ENCODE measurements at regions not wholly inside any gene's neighbourhood (a gene's known extent, or its start where the extent isn't known, plus 50 kb on each side); places are given as distances from the start of the nearest gene placed in this dataset.
A peak's percentile ranks its signal among the peaks of the same experiment; 100 is the strongest.

GRCh38 chr12:28601570-28602058, 411.4 kb downstream of the CCDC91 start:
- DNase-seq, result no peak

DNA sequence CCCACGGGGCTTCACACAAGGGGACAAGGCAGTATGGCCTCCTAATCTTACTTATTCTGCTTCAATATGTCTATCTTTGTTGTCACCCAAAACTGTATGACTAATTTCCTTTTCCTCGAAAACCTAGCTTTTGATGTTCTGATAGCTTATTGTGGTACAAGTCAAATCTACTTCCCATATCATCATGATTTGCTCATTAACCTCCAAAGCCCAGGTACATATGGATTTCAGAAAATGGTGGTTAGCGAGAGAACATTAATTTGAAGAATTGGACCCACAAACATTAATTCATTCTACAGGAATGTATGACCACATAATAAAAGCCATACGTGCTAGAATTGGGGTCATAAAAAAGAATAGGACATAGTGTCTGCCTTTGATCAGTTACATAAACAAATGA, 412.5 kb downstream of the CCDC91 start:
- DNase-seq, result no peak

GRCh38 chr12:28603239-28603638, 413.0 kb downstream of the CCDC91 start:
- DNase-seq, result no peak

DNA sequence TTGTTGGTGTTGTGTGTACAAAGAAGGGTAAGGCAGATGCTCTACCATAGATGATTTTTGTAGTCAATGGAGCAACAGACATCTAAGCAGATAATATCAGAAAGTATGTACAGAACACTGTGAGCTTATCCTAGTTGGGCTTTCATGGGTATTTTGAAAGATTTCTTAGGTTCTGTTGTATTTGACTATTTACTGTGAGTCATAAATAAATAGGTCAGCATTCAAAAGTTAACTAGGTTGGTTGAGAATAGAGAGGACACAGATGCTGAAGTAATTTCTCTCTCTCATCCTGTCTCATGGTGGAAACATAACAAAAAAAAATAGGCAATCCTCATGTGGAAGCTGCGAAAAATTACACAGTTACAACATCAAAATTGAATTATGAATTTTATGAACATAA, 413.5 kb downstream of the CCDC91 start:
- DNase-seq, result no peak

DNA sequence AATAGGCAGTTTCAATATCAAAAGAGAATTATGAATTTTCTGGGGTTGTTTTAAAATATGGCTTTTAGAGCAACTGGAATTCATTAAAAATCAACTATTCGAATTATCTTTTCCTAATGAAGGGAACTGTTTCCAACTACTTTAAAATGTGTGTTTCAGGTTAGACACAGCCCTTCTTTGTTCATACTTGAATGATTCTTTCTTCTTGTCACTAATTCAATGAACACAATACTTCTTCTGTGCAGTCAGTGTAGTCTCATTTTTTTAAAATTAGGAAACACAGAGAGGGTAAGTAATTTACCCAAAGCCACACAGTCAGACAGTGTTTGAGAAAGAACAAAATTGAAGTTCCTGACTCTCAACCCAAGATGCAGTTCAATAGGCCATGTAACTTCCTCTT, 414.0 kb downstream of the CCDC91 start:
- no peak for DNase-seq

DNA sequence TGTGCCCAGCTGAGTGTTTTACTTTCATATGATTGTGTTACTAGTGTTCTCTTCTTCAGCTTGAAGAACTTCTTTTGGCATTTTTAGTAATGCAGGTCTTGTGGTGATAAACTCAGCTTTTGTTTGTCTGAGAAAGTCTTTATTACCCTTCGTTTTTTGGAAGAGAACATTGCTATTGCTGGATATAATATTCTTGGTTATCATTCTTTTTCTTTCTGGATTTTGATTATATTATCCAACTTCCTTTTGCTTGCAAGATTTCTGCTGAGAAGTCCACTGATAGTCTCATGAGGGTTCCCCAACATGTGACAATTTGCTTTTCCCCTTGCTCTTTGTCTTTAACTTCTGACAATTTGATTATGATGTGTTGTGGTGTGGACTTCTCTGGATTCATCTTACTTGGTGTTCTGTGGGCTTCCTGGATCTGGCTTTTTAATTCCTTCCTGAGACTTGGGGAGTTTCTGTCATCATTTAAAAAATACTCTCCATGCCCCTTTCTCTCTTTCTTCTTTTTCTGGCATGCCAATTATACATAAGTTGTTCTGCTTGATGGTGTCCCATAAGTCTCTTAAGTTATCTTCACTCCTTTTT, 416.8 kb downstream of the CCDC91 start:
- no peak for DNase-seq

GRCh38 chr12:28610401-28611114, 420.3 kb downstream of the CCDC91 start:
- no peak for DNase-seq

DNA sequence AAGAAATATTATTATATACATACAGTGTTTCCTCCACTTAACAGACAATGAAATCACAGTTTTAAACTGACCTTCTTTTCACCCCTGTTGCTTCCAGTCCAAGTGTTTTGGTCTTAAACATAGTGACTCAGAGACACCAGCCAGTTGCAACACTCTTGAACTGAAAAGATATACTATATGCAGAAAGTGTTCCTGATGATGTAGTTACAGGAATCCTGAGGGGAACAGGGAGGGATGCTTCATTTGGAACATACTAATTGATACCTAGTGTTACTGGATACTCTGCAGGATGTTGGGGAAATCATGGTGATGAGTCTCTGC, 420.8 kb downstream of the CCDC91 start:
- no peak for DNase-seq

GRCh38 chr12:28611449-28611848, 421.2 kb downstream of the CCDC91 start:
- DNase-seq, result no peak

DNA sequence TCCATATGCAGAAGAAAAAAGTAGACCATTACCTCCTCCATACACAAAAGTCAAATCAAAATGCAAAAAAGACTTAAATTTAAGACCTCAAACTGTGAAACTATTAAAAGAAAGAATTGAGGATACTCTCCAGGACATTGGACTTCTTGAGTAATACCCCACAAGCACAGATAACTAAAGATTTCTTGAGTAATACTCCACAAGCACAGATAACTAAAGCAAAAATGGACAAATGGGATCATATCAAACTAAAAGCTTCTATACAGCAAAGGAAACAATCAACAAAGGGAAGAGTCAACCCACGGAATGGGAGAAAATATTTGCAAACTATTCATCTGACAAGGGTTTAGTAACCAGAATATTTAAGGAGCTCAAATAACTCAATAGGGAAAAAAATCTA, 427.9 kb downstream of the CCDC91 start:
- DNase-seq, result no peak

DNA sequence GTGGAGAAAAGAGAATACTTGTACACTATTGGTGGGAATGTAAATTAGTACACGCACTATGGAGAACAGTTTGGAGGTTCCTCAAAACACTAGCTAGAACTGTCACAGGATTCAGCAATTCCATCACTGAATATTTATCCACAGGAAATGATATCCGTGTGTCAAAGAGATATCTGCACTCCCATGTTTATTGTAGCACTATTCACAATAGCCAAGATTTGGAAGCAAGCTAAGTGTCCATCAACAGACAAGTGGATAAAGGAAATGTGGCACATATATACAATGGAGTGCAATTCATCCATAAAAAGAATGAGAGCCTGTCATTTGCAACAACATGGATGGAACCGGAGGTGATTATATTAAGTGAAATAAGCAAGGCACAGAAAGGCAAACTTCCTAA, 428.5 kb downstream of the CCDC91 start:
- no peak for DNase-seq

DNA sequence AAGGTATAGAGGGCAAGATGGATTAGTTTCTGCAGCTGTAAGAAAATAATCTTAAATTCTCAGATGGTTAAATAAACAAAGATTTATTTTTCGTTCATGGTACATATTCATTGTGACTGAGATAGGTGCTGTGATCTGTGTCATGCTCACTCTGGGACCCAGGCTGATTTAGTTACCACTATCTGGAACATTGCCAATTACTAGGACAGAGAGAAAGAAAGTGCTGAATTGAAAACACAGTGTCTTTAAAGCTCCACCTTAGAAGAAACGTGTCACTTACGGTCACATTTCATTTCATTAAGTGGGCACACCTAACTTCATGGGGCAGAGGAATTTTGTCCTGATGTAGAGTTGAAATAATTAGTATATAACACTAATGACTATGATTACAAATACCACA, 430.0 kb downstream of the CCDC91 start:
- peak; percentile 7 for DNase-seq

- DNase-seq, result no peak
Observed at GRCh38 chr12:28622406-28622805, 432.1 kb downstream of the CCDC91 start.

DNA sequence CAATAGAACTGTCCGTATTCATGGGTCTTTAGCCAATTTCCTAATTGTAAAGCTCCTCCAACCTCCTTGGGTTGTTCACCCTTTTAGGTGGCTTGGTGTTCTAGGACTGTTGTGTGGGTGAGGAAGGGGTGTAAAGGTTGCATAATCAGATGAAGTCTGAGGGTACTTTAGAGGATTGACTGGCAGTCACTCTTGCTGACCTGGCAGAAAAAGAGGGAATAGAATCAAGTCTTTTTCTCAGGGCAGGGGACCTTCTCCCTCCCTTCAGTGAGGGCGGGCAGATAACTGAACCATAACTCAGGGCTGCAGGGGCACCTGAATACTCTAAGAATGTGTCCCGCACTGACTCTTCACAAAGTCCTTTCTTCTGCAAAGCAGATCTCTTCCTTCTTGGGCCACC, 436.2 kb downstream of the CCDC91 start:
- no peak for DNase-seq

GRCh38 chr12:28629691-28630090, 439.4 kb downstream of the CCDC91 start:
- no peak for DNase-seq

- no peak for DNase-seq
Observed at GRCh38 chr12:28631831-28632230, 441.6 kb downstream of the CCDC91 start.

DNA sequence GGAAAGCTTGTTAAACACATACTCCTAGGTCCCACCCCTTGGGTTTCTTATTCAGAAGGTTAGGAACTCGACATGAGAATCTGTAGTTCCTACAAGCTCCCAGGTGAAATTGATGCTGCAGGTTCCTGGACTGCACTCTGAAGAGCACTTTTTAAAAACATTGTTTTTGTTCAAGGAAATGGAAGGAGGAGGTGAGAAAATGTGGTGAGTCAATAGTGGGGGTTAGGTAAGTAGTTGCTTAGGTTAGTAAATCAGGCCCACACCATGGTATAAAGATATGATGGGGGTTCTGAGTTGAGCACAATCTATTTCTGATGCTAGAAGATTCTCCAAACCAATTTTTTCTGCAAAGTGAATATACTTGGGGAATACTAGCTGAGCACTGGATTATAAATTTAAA, 450.3 kb downstream of the CCDC91 start:
- DNase-seq, result no peak

GRCh38 chr12:28645436-28645835, 455.2 kb downstream of the CCDC91 start:
- DNase-seq, result no peak

GRCh38 chr12:28645891-28646290, 455.6 kb downstream of the CCDC91 start:
- DNase-seq, result no peak

DNA sequence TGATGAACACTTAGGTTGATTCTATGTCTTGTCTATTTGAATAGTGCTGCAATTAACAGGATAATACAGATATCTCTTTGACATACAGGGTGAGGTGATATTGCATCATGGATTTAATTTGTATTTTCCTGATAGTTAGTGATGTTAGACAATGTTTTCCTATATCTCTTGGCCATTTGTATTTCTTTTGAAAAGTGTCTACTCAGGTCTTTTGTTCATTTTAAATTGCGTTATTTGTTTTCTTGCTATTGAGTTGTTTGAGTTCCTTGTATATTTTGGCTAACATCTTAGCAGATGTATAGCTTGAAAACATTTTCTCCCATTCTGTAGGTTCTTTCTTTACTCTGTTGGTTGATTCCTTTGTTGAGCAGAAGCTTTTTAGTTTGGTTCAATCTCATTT, 460.6 kb downstream of the CCDC91 start:
- no peak for DNase-seq

GRCh38 chr12:28652239-28652638, 462.0 kb downstream of the CCDC91 start:
- no peak for DNase-seq

DNA sequence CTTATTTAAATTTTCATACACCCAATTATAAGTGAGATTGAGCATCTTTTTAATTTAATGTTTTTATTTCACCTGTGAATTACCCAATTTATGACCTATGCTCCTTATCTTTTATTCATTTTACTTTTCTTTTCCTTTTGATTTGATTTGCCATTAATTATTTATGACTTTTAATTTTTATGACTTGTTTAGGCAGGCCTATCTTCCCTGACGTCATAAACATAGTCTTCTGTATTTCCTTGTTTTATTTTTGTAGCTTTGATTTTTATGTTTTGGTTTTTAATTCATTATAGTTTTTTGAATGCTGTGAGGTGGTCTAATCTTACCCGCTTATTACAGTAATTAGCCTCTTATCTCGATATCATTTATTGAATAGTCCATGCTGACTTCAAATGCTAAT, 467.1 kb upstream of the FAR2 start:
- DNase-seq, result no peak

DNA sequence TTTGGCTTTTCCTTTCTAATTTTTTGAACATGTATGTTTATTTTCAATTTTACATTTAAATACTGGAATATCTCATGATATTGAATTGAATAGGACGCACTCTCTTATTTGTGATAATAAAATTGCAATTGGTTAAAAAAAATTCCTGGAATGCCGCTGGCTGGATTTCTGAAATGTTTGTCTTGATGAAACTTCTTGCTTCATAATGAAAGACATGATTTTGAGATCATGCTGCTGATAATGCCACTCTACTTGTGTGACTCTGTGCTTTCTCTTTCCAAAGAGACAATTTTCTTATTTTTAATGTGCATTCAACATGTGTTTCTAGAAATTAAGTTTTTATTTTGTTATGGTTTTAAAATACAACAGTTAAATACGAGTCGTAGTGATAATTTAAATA, 465.7 kb upstream of the FAR2 start:
- no peak for DNase-seq

DNA sequence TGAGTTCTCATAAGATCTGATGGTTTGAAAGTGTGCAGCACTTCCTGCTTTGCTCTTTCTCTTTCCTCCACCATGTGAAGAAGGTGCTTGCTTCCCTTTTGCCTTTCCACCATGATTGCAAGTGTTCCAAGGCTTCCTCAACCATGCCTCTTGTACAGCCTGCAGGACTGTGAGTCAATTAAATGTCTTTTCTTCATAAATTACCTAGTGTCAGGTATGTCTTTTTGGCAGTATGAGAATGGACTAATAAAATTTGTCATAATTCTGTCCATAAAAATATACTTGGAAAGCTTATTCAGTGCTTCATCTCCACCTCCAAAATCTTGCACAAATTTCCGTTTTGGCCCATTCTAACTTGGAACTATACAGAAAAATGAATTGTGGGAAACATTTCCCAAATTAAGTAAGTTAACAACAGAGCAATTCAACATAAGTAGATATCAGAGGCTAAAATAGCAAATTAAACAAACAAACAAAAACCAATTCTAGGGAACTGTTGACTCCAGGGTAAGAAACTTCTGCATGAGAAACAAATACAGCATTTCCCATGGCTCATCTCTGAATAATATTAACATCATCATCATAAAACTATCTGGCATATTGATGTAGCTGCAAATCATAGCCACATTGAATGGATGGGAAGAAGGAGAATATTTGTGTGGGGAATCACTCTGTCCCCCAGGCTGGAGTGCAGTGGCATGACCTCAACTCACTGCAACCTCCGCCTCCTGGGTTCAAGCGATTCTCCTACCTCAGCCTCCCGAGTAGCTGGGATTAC, 459.5 kb upstream of the FAR2 start:
- DNase-seq, result no peak

Data from NCI-H345 (cell line).